ENCODE measurements at regions not wholly inside any gene's neighbourhood (a gene's known extent, or its start where the extent isn't known, plus 50 kb on each side); places are given as distances from the start of the nearest gene placed in this dataset.

DNA sequence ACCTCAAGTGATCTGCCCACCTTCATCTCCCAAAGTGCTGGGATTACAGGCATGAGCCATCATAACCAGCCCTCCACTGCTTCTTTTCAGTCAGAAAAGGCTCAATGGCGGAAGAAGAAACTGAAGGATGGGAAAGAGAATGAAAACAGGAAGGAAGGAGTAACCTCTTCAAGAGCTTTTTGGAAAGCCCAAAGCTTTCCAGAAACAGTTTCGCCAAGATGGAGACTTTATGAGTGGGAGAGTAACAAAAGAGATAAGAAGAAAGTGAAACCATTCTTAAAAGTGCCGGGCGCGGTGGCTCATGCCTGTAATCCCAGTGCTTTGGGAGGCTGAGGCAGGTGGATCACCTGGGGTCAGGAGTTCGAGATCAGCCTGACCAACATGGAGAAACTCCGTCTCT lies 62.7 kb upstream of the NBL1 start:
- TF ChIP-seq, protein P1, sequence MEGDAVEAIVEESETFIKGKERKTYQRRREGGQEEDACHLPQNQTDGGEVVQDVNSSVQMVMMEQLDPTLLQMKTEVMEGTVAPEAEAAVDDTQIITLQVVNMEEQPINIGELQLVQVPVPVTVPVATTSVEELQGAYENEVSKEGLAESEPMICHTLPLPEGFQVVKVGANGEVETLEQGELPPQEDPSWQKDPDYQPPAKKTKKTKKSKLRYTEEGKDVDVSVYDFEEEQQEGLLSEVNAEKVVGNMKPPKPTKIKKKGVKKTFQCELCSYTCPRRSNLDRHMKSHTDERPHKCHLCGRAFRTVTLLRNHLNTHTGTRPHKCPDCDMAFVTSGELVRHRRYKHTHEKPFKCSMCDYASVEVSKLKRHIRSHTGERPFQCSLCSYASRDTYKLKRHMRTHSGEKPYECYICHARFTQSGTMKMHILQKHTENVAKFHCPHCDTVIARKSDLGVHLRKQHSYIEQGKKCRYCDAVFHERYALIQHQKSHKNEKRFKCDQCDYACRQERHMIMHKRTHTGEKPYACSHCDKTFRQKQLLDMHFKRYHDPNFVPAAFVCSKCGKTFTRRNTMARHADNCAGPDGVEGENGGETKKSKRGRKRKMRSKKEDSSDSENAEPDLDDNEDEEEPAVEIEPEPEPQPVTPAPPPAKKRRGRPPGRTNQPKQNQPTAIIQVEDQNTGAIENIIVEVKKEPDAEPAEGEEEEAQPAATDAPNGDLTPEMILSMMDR (IDR thresholded peaks at IDR 0.05): no peak
- TF ChIP-seq EP300 (IDR thresholded peaks at IDR 0.05) (no peak), POLR2AphosphoS5 (IDR thresholded peaks at IDR 0.05) (no peak), POLR2A (IDR thresholded peaks at IDR 0.05) (no peak)

All from suprapubic skin (tissue), 4 donors.